ENCODE measurements at regions not wholly inside any gene's neighbourhood (a gene's known extent, or its start where the extent isn't known, plus 50 kb on each side); places are given as distances from the start of the nearest gene placed in this dataset.
"Not testable (repeated sequence)": the region's sequence is repeated elsewhere in the genome, so short reads cannot be mapped to it uniquely, and the experiment has no call there.

GRCh38 chr15:79156704-79157375 is 66.3 kb upstream of the RASGRF1 start:
- DNase-seq (ENCODE audit: low read depth) = no peak

GRCh38 chr15:79154483-79155135 is 64.0 kb upstream of the RASGRF1 start:
- no peak for DNase-seq (ENCODE audit: low read depth)

- DNase-seq (ENCODE audit: low read depth) = not testable (repeated sequence)
Measured at GRCh38 chr15:79144290-79144689, 53.7 kb upstream of the RASGRF1 start.

- no peak for DNase-seq (ENCODE audit: low read depth)
Measured at GRCh38 chr15:79140846-79141570, 50.4 kb upstream of the RASGRF1 start.
